HG03442 (cell line): ENCODE measurements at regions not wholly inside any gene's neighbourhood (a gene's known extent, or its start where the extent isn't known, plus 50 kb on each side); places are given as distances from the start of the nearest gene placed in this dataset.

ENCODE experiments used
- ATAC-seq: cut with Tn5 transposase; IDR thresholded peaks from one replicate; pipeline ENCODE4 v1.9.1; 2021; ENCODE audit warnings: mild to moderate bottlenecking, moderate library complexity; ENCODE audit not compliant: unreplicated experiment

GRCh38 chr15:99440551-99441443 is 125.0 kb upstream of the MEF2A start:
- no peak for ATAC-seq

GRCh38 chr15:99441444-99441800 is 124.4 kb upstream of the MEF2A start:
- no peak for ATAC-seq

- ATAC-seq, result no peak
Observed at GRCh38 chr15:99441871-99442251, 123.9 kb upstream of the MEF2A start.

GRCh38 chr15:99442252-99442897 is 123.4 kb upstream of the MEF2A start:
- no peak for ATAC-seq

GRCh38 chr15:99443056-99443756 is 122.6 kb upstream of the MEF2A start:
- ATAC-seq, result no peak

GRCh38 chr15:99443768-99444446 is 121.9 kb upstream of the MEF2A start:
- ATAC-seq, result no peak

GRCh38 chr15:99445272-99445850 is 120.4 kb upstream of the MEF2A start:
- no peak for ATAC-seq

GRCh38 chr15:99446565-99447496 is 119.0 kb upstream of the MEF2A start:
- no peak for ATAC-seq

GRCh38 chr15:99447497-99448371 is 118.0 kb upstream of the MEF2A start:
- ATAC-seq, result no peak

GRCh38 chr15:99449514-99449913 is 116.3 kb upstream of the MEF2A start:
- no peak for ATAC-seq

GRCh38 chr15:99450896-99451358 is 114.9 kb upstream of the MEF2A start:
- peak; percentile 31 for ATAC-seq

- ATAC-seq, result no peak
Observed at GRCh38 chr15:99451484-99451883, 114.3 kb upstream of the MEF2A start.

GRCh38 chr15:99452010-99452409 is 113.8 kb upstream of the MEF2A start:
- ATAC-seq, result no peak

- peak; percentile 67 for ATAC-seq
Observed at GRCh38 chr15:99452728-99453636, 112.8 kb upstream of the MEF2A start.

- no peak for ATAC-seq
Observed at GRCh38 chr15:99453637-99454030, 112.2 kb upstream of the MEF2A start.

GRCh38 chr15:99454107-99454809 is 111.5 kb upstream of the MEF2A start:
- no peak for ATAC-seq
